ENCODE measurements at regions not wholly inside any gene's neighbourhood (a gene's known extent, or its start where the extent isn't known, plus 50 kb on each side); places are given as distances from the start of the nearest gene placed in this dataset.

DNA sequence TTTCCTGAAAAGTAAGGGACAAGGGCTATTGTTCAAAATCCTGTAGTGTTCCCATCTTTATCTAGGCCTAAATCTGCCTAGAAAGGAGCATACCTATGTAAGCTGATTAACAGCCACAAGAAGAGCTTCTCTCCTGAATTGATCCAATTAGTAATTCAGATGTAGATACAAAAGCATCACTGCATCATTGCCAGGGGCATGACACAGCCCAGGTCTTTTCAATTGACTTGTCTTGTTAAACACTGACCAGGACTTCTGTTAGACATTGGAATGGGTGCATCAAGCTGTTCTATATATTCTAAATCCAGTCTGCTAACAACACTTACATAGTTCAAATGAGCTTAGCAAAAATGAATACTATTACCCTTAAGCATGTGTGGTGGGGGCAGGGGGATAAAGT, 589.2 kb downstream of the INHBA start:
- TF ChIP-seq, protein P1, sequence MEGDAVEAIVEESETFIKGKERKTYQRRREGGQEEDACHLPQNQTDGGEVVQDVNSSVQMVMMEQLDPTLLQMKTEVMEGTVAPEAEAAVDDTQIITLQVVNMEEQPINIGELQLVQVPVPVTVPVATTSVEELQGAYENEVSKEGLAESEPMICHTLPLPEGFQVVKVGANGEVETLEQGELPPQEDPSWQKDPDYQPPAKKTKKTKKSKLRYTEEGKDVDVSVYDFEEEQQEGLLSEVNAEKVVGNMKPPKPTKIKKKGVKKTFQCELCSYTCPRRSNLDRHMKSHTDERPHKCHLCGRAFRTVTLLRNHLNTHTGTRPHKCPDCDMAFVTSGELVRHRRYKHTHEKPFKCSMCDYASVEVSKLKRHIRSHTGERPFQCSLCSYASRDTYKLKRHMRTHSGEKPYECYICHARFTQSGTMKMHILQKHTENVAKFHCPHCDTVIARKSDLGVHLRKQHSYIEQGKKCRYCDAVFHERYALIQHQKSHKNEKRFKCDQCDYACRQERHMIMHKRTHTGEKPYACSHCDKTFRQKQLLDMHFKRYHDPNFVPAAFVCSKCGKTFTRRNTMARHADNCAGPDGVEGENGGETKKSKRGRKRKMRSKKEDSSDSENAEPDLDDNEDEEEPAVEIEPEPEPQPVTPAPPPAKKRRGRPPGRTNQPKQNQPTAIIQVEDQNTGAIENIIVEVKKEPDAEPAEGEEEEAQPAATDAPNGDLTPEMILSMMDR (IDR thresholded peaks at IDR 0.05) = no peak
- no peak for TF ChIP-seq POLR2A (IDR thresholded peaks at IDR 0.05)
